Peyer's patch (tissue), 4 donors: ENCODE measurements at regions not wholly inside any gene's neighbourhood (a gene's known extent, or its start where the extent isn't known, plus 50 kb on each side); places are given as distances from the start of the nearest gene placed in this dataset.

Experiments
- POLR2A ChIP-seq, 2 donors: fragments of 450-650 bp; IDR thresholded peaks; one replicate each; pipeline ENCODE4 v1.5.1; 2017; ENCODE audit warnings: antibody characterized with exemption in 2 of 2, mild to moderate bottlenecking in 2 of 2, moderate library complexity in 2 of 2
- TF ChIP-seq, protein P1 (sequence below), 6 experiments: fragments of 450-650 bp in 4 of 6; fragments of 200-600 bp in 2 of 6; sonication (generic) in 1 of 6; IDR thresholded peaks; one replicate each; pipeline ENCODE4 v1.5.1; 2017 to 2019; ENCODE audit warnings: antibody characterized with exemption in 6 of 6, mild to moderate bottlenecking in 3 of 6, moderate library complexity in 1 of 6

DNA sequence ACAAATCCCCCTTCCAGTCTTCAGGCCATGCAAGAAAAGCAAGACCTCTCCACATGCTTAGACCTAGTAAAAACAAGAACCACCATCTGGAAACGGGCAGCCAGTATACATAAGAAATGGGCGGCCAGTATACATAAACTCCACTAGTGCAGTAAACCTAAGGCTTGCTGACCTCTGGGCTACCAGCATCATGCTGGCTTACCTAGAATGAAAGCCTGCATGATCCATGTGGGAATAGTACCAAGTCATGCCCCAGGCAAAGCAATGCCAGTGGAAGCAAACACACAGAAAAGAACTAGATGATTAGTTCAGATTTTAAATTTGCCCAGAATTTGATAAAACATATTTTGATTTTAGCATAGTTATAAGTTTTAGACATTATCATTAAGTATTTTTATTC, 1346.4 kb downstream of the EFNA5 start:
- TF ChIP-seq, protein P1, sequence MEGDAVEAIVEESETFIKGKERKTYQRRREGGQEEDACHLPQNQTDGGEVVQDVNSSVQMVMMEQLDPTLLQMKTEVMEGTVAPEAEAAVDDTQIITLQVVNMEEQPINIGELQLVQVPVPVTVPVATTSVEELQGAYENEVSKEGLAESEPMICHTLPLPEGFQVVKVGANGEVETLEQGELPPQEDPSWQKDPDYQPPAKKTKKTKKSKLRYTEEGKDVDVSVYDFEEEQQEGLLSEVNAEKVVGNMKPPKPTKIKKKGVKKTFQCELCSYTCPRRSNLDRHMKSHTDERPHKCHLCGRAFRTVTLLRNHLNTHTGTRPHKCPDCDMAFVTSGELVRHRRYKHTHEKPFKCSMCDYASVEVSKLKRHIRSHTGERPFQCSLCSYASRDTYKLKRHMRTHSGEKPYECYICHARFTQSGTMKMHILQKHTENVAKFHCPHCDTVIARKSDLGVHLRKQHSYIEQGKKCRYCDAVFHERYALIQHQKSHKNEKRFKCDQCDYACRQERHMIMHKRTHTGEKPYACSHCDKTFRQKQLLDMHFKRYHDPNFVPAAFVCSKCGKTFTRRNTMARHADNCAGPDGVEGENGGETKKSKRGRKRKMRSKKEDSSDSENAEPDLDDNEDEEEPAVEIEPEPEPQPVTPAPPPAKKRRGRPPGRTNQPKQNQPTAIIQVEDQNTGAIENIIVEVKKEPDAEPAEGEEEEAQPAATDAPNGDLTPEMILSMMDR (IDR thresholded peaks at IDR 0.05): no peak
- no peak for TF ChIP-seq POLR2A (IDR thresholded peaks at IDR 0.05)
